ENCODE measurements at regions not wholly inside any gene's neighbourhood (a gene's known extent, or its start where the extent isn't known, plus 50 kb on each side); places are given as distances from the start of the nearest gene placed in this dataset.
A peak's percentile ranks its signal among the peaks of the same experiment; 100 is the strongest.

- H3F3A ChIP-seq (ENCODE audit: insufficient read depth, low read length), result no peaks in the 10 kb centered on the region
- H3K9me2 ChIP-seq (replicated peaks; ENCODE audit: insufficient read depth, low read length), result no peaks in the 10 kb centered on the region
- DNase-seq, result no peak
Observed at GRCh38 chr4:123580981-123581664, 184.5 kb downstream of the SPRY1 start.

GRCh38 chr4:123581802-123582201 lies 185.2 kb downstream of the SPRY1 start:
- Histone ChIP-seq H2AFZ (ENCODE audit: low read length) (no peak overlapping the region), H3K9me3 (replicated peaks; ENCODE audit: insufficient read depth, low read length) (no peaks in the 10 kb centered on the region), H3F3A (ENCODE audit: insufficient read depth, low read length) (no peaks in the 10 kb centered on the region), H3K36me3 (replicated peaks; ENCODE audit: insufficient read depth, low read length) (no peaks in the 10 kb centered on the region), H3K9me2 (replicated peaks; ENCODE audit: insufficient read depth, low read length) (no peaks in the 10 kb centered on the region), H3K4me3 (ENCODE audit: low read length) (no peak overlapping the region), H3K9ac (ENCODE audit: low read length) (no peak overlapping the region), H4K20me1 (ENCODE audit: insufficient read depth, low read length) (no peaks in the 10 kb centered on the region), H3K4me1 (ENCODE audit: low read length) (no peaks in the 10 kb centered on the region), H3K4me2 (ENCODE audit: low read depth, low read length) (no peak overlapping the region), H3K27ac (ENCODE audit: low read length) (no peak overlapping the region), H3K27me3 (replicated peaks; ENCODE audit: insufficient read depth, low read length) (no peaks in the 10 kb centered on the region), H3K79me2 (ENCODE audit: low read length) (no peaks in the 10 kb centered on the region)
- DNase-seq, result no peak
- TF ChIP-seq CTCF (IDR thresholded peaks at IDR 0.05; ENCODE audit: low read length) (no peak), EZH2phosphoT487 (IDR thresholded peaks at IDR 0.05; ENCODE audit: low read length) (no peak), EZH2 (optimal IDR thresholded peaks at IDR 0.05; ENCODE audit: low read depth, low read length) (no peak)

More at GRCh38 chr4:123580981-123581664, 184.5 kb downstream of the SPRY1 start:
- Histone ChIP-seq H2AFZ (ENCODE audit: low read length) (no peak overlapping the region), H3K79me2 (ENCODE audit: low read length) (no peaks in the 10 kb centered on the region), H3K4me3 (ENCODE audit: low read length) (no peak overlapping the region), H3K27me3 (replicated peaks; ENCODE audit: insufficient read depth, low read length) (no peaks in the 10 kb centered on the region), H3K4me1 (ENCODE audit: low read length) (no peaks in the 10 kb centered on the region), H3K27ac (ENCODE audit: low read length) (no peak overlapping the region), H3K9ac (ENCODE audit: low read length) (no peak overlapping the region), H4K20me1 (ENCODE audit: insufficient read depth, low read length) (no peaks in the 10 kb centered on the region), H3K36me3 (replicated peaks; ENCODE audit: insufficient read depth, low read length) (no peaks in the 10 kb centered on the region), H3K4me2 (ENCODE audit: low read depth, low read length) (no peak overlapping the region), H3K9me3 (replicated peaks; ENCODE audit: insufficient read depth, low read length) (no peaks in the 10 kb centered on the region)
- TF ChIP-seq EZH2 (optimal IDR thresholded peaks at IDR 0.05; ENCODE audit: low read depth, low read length) (no peak), EZH2phosphoT487 (IDR thresholded peaks at IDR 0.05; ENCODE audit: low read length) (no peak), CTCF (IDR thresholded peaks at IDR 0.05; ENCODE audit: low read length) (0 out of 2 replicates have a peak, but pooled peaks have one; percentile 16)

DNA sequence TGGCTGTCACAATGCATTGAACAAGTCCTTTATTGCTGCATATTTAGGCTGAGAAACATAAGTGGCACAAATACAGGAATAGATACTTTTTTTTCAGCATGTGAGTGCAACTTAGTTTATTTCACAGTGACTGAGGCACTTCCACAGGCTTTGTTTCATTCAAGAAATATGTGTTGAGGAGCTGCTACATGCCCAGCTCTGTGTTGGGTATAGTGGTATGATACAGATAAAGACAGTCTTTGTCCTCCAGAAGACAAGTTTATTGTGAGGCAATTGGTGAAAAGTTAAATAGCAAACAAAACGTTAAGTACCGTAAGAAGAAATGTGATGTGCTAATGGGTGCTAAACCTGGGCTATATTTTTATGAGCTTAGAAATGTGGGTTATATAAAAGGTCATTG lies 186.4 kb downstream of the SPRY1 start:
- H3K27me3 ChIP-seq (replicated peaks; ENCODE audit: insufficient read depth, low read length), result no peaks in the 10 kb centered on the region
- H3K9me3 ChIP-seq (replicated peaks; ENCODE audit: insufficient read depth, low read length), result no peaks in the 10 kb centered on the region
- H3K9ac ChIP-seq (ENCODE audit: low read length), result no peak overlapping the region
- no peaks in the 10 kb centered on the region for H3F3A ChIP-seq (ENCODE audit: insufficient read depth, low read length)
- no peak overlapping the region for H3K27ac ChIP-seq (ENCODE audit: low read length)
- H4K20me1 ChIP-seq (ENCODE audit: insufficient read depth, low read length), result no peaks in the 10 kb centered on the region
- H3K9me2 ChIP-seq (replicated peaks; ENCODE audit: insufficient read depth, low read length), result no peaks in the 10 kb centered on the region
- no peak overlapping the region for H3K4me2 ChIP-seq (ENCODE audit: low read depth, low read length)
- no peaks in the 10 kb centered on the region for H3K36me3 ChIP-seq (replicated peaks; ENCODE audit: insufficient read depth, low read length)
- H3K79me2 ChIP-seq (ENCODE audit: low read length), result no peaks in the 10 kb centered on the region
- DNase-seq, result no peak
- no peak overlapping the region for H2AFZ ChIP-seq (ENCODE audit: low read length)
- TF ChIP-seq EZH2phosphoT487 (IDR thresholded peaks at IDR 0.05; ENCODE audit: low read length) (no peak), CTCF (IDR thresholded peaks at IDR 0.05; ENCODE audit: low read length) (no peak), EZH2 (optimal IDR thresholded peaks at IDR 0.05; ENCODE audit: low read depth, low read length) (no peak)
- peaks cover 1% of the 10 kb centered on the region for H3K4me1 ChIP-seq (ENCODE audit: low read length)
- H3K4me3 ChIP-seq (ENCODE audit: low read length), result no peak overlapping the region

Data from MM.1S (cell line).